Heart left ventricle (tissue), 16 donors: ENCODE measurements at regions not wholly inside any gene's neighbourhood (a gene's known extent, or its start where the extent isn't known, plus 50 kb on each side); places are given as distances from the start of the nearest gene placed in this dataset.

Experiments
- ATAC-seq, 4 donors: fragments of 200-7000 bp; cut with Tn5 transposase; one replicate each; pipeline ENCODE4 v1.9.1; 2020 to 2022; ENCODE audit warnings: moderate library complexity in 4 of 4, mild to moderate bottlenecking in 3 of 4, moderate number of reproducible peaks in 1 of 4
- DNase-seq, 5 donors: peaks; one replicate each; pipeline ENCODE4 v3.0.0-alpha.2; 2020
- H3K27ac ChIP-seq, 12 donors: fragments of 200-600 bp; sonication (generic) in 4 of 12; one replicate each; pipeline versions ENCODE4 v1.5.0 to v1.8.0; 2016 to 2022; ENCODE audit warnings: mild to moderate bottlenecking in 2 of 12
- H3K27me3 ChIP-seq, 9 donors: fragments of 200-600 bp; sonication (generic) in 2 of 9; one replicate each; pipeline versions ENCODE4 v1.5.1 to v1.8.0; 2016 to 2022; ENCODE audit warnings: mild to moderate bottlenecking in 3 of 9
- H3K36me3 ChIP-seq, 9 donors: fragments of 200-600 bp; sonication (generic) in 2 of 9; one replicate each; pipeline versions ENCODE4 v1.5.0 to v1.8.0; 2018 to 2022; ENCODE audit warnings: mild to moderate bottlenecking in 2 of 9
- H3K4me1 ChIP-seq, 12 donors: fragments of 200-600 bp; sonication (generic) in 4 of 12; one replicate each; pipeline versions ENCODE4 v1.5.0 to v1.8.0; 2016 to 2022; ENCODE audit warnings: mild to moderate bottlenecking in 3 of 12
- H3K4me3 ChIP-seq, 12 donors: fragments of 200-600 bp; sonication (generic) in 4 of 12; one replicate each; pipeline versions ENCODE4 v1.5.0 to v1.8.0; 2017 to 2022; ENCODE audit warnings: mild to moderate bottlenecking in 9 of 12, moderate library complexity in 4 of 12
- H3K9me3 ChIP-seq, 12 donors: fragments of 200-600 bp; sonication (generic) in 4 of 12; one replicate each; pipeline versions ENCODE4 v1.5.0 to v1.8.0; 2016 to 2022; ENCODE audit warnings: mild to moderate bottlenecking in 1 of 12
- CTCF ChIP-seq, 12 donors: fragments of 200-600 bp; sonication (generic) in 4 of 12; IDR thresholded peaks; one replicate each; pipeline versions ENCODE4 v1.5.0 to v1.8.0; 2018 to 2022; ENCODE audit warnings: antibody characterized with exemption in 12 of 12, mild to moderate bottlenecking in 5 of 12
- POLR2A ChIP-seq, 2 donors: fragments of 450-650 bp; IDR thresholded peaks; one replicate each; pipeline ENCODE4 v1.6.1; 2017; ENCODE audit warnings: antibody characterized with exemption in 2 of 2, mild to moderate bottlenecking in 2 of 2, moderate library complexity in 2 of 2
- whole genome bisulfite sequencing, 4 donors: extraction: QIAGEN DNeasy Blood & Tissue Kit in 2 of 4; methylation state at CpG; one replicate each; pipeline versions ENCODE4 v1.1.5 to v1.1.7; 2013 to 2018; 5-methylcytosine and 5-hydroxymethylcytosine counted together
- intact Hi-C, 10 donors: fragments of 100-400 bp; cut with DNase I; formaldehyde crosslinking; loops; one replicate each; pipeline versions ENCODE4 v1.11.1 to v1.14.2; 2022
- donor health status: ischemic (EF 13 %, LVEDD 7.1; RV severe dilation, severe dysfunction).
- donor health status: healthy with polysubstance abuse.
- donor health status: DM: no; HTN: yes; CAD: no.
- donor health status: DM: no; HTN: no; CAD: no.
- donor health status: ischemic (EF 25% LVEDD 6.9; RV normal size, moderate dysfunction).
- donor health status: ischemic (EF 25% LVEDD 5.7; RV mildly dilated, moderate dysfunction).
- donor health status: healthy.
- donor health status: DM: yes; HTN: yes; CAD: no.
- donor health status: ischemic (EF 35%, LVEDD 5.7; RV mildly dilated, moderate dysfunction).
- donor health status: nonischemic (EF 11% LVEDD 7.7; RV severe dilation, severe dysfunction).
- donor health status: DM: yes; HTN: yes; CAD: no.
- donor health status: PGD.
- donor health status: ischemic (EF 29% LVEDD 5.4; RV normal size, mild dysfunction).
- donor health status: nonischemic (EF 23%, LVEDD 6.1; RV moderate dilation, normal function).

- Histone ChIP-seq H3K27me3 (no peaks in the 10 kb centered on the region), H3K9me3 (peaks cover 0 to 13% (median 0%) of the 10 kb centered on the region in 12 donors), H3K4me3 (no peak overlapping the region), H3K4me1 (peaks cover 0 to 34% (median 19%) of the 10 kb centered on the region in 12 donors), H3K36me3 (no peaks in the 10 kb centered on the region), H3K27ac (peak overlapping the region in 4 of 12 donors; percentile 10 to 76 (median 47))
- ATAC-seq (no peak), DNase-seq (no peak)
- intact Hi-C loops, result loop anchor here in 1 of 10 donors (5.0 kb wide), 1 partner anchor 273 kb away; the partner anchor contains the start of gene PLPP3
- TF ChIP-seq CTCF (IDR thresholded peaks at IDR 0.05) (no peak), POLR2A (IDR thresholded peaks at IDR 0.05) (no peak)
- WGBS, 4 donors, result 81 to 89% (median 83%) methylated on average over 1 of the region's 1 CpG
These were observed 275.6 kb downstream of the PLPP3 start for GRCh38 chr1:56303805-56304204.

- Histone ChIP-seq H3K27me3 (no peaks in the 10 kb centered on the region), H3K4me3 (no peak overlapping the region), H3K9me3 (peaks cover 0 to 4% (median 0%) of the 10 kb centered on the region in 12 donors), H3K36me3 (no peaks in the 10 kb centered on the region), H3K4me1 (peaks cover 0 to 40% (median 19%) of the 10 kb centered on the region in 12 donors), H3K27ac (no peak overlapping the region)
- intact Hi-C loops, result loop anchor here in 1 of 10 donors (5.0 kb wide), 1 partner anchor 274 kb away; the partner anchor contains the start of gene PLPP3
- TF ChIP-seq CTCF (IDR thresholded peaks at IDR 0.05), result no peak
- 66 to 75% (median 68%) methylated on average over 2 of the region's 2 CpGs for WGBS, 4 donors
- ATAC-seq, result peak in 1 of 4 donors; percentile 54
- no peak for DNase-seq
These were observed 276.5 kb downstream of the PLPP3 start for GRCh38 chr1:56302878-56303277.

- Histone ChIP-seq H3K4me3 (no peak overlapping the region), H3K27ac (no peak overlapping the region), H3K4me1 (peaks cover 0 to 48% (median 22%) of the 10 kb centered on the region in 12 donors), H3K9me3 (no peaks in the 10 kb centered on the region), H3K36me3 (no peaks in the 10 kb centered on the region), H3K27me3 (no peaks in the 10 kb centered on the region)
- ATAC-seq, result peak in 1 of 4 donors; percentile 21
- 77 to 82% (median 79%) methylated on average over 5 of the region's 5 CpGs for WGBS, 4 donors
- no peak for DNase-seq
- TF ChIP-seq POLR2A (IDR thresholded peaks at IDR 0.05) (no peak), CTCF (IDR thresholded peaks at IDR 0.05) (no peak)
- intact Hi-C loops, result loop anchor here in 1 of 10 donors (5.0 kb wide), 1 partner anchor 276 kb away; the partner anchor contains the start of gene PLPP3
These were observed 277.6 kb downstream of the PLPP3 start for GRCh38 chr1:56301791-56302190.

- Histone ChIP-seq H3K9me3 (no peaks in the 10 kb centered on the region), H3K27ac (no peak overlapping the region), H3K27me3 (no peaks in the 10 kb centered on the region), H3K4me3 (no peak overlapping the region), H3K36me3 (no peaks in the 10 kb centered on the region), H3K4me1 (peaks cover 0 to 48% (median 22%) of the 10 kb centered on the region in 12 donors)
- DNase-seq (no peak), ATAC-seq (no peak)
- 96 to 97% (median 97%) methylated on average over 1 of the region's 1 CpG for WGBS, 4 donors
- no peak for TF ChIP-seq POLR2A (IDR thresholded peaks at IDR 0.05)
- TF ChIP-seq CTCF (IDR thresholded peaks at IDR 0.05), result no peak
- intact Hi-C loops, result loop anchor here in 1 of 10 donors (5.0 kb wide), 1 partner anchor 276 kb away; the partner anchor contains the start of gene PLPP3
These were observed 278.5 kb downstream of the PLPP3 start for GRCh38 chr1:56300836-56301235.
